ENCODE measurements at regions not wholly inside any gene's neighbourhood (a gene's known extent, or its start where the extent isn't known, plus 50 kb on each side); places are given as distances from the start of the nearest gene placed in this dataset.
"Not testable (repeated sequence)": the region's sequence is repeated elsewhere in the genome, so short reads cannot be mapped to it uniquely, and the experiment has no call there.

- no peaks in the 10 kb centered on the region for H3K79me2 ChIP-seq (ENCODE audit: low read length)
- TF ChIP-seq EZH2phosphoT487 (IDR thresholded peaks at IDR 0.05; ENCODE audit: low read length): no peak
- TF ChIP-seq, protein P1, sequence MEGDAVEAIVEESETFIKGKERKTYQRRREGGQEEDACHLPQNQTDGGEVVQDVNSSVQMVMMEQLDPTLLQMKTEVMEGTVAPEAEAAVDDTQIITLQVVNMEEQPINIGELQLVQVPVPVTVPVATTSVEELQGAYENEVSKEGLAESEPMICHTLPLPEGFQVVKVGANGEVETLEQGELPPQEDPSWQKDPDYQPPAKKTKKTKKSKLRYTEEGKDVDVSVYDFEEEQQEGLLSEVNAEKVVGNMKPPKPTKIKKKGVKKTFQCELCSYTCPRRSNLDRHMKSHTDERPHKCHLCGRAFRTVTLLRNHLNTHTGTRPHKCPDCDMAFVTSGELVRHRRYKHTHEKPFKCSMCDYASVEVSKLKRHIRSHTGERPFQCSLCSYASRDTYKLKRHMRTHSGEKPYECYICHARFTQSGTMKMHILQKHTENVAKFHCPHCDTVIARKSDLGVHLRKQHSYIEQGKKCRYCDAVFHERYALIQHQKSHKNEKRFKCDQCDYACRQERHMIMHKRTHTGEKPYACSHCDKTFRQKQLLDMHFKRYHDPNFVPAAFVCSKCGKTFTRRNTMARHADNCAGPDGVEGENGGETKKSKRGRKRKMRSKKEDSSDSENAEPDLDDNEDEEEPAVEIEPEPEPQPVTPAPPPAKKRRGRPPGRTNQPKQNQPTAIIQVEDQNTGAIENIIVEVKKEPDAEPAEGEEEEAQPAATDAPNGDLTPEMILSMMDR (IDR thresholded peaks at IDR 0.05; ENCODE audit: low read length): no peak
- TF ChIP-seq EZH2 (optimal IDR thresholded peaks at IDR 0.05; ENCODE audit: low read depth, low read length): no peak
Observed at GRCh38 chr3:104214277-104214676, 1152.4 kb upstream of the ALCAM start.

GRCh38 chr3:104214937-104215336 is 1151.8 kb upstream of the ALCAM start:
- Histone ChIP-seq H3K9me3 (replicated peaks; ENCODE audit: insufficient read depth, low read length) (no peaks in the 10 kb centered on the region), H3K4me2 (ENCODE audit: low read depth, low read length) (no peak overlapping the region), H3K9me2 (replicated peaks; ENCODE audit: insufficient read depth, low read length) (no peaks in the 10 kb centered on the region), H3K79me2 (ENCODE audit: low read length) (no peaks in the 10 kb centered on the region), H3K4me3 (ENCODE audit: low read length) (no peak overlapping the region), H3F3A (ENCODE audit: insufficient read depth, low read length) (no peaks in the 10 kb centered on the region), H3K27me3 (replicated peaks; ENCODE audit: insufficient read depth, low read length) (no peaks in the 10 kb centered on the region), H3K27ac (ENCODE audit: low read length) (no peak overlapping the region), H2AFZ (ENCODE audit: low read length) (no peak overlapping the region), H3K4me1 (ENCODE audit: low read length) (no peaks in the 10 kb centered on the region), H4K20me1 (ENCODE audit: insufficient read depth, low read length) (no peaks in the 10 kb centered on the region), H3K9ac (ENCODE audit: low read length) (no peak overlapping the region), H3K36me3 (replicated peaks; ENCODE audit: insufficient read depth, low read length) (no peaks in the 10 kb centered on the region)
- TF ChIP-seq, protein P1 (IDR thresholded peaks at IDR 0.05; ENCODE audit: low read length): no peak
- TF ChIP-seq EZH2 (optimal IDR thresholded peaks at IDR 0.05; ENCODE audit: low read depth, low read length): no peak
- no peak for TF ChIP-seq EZH2phosphoT487 (IDR thresholded peaks at IDR 0.05; ENCODE audit: low read length)
- no peak for DNase-seq

More at GRCh38 chr3:104214277-104214676, 1152.4 kb upstream of the ALCAM start:
- Histone ChIP-seq H3K27me3 (replicated peaks; ENCODE audit: insufficient read depth, low read length) (no peaks in the 10 kb centered on the region), H3K9me3 (replicated peaks; ENCODE audit: insufficient read depth, low read length) (no peaks in the 10 kb centered on the region), H3K9me2 (replicated peaks; ENCODE audit: insufficient read depth, low read length) (no peaks in the 10 kb centered on the region), H3K27ac (ENCODE audit: low read length) (no peak overlapping the region), H3K36me3 (replicated peaks; ENCODE audit: insufficient read depth, low read length) (no peaks in the 10 kb centered on the region), H3K4me3 (ENCODE audit: low read length) (no peak overlapping the region), H2AFZ (ENCODE audit: low read length) (no peak overlapping the region), H4K20me1 (ENCODE audit: insufficient read depth, low read length) (no peaks in the 10 kb centered on the region), H3K9ac (ENCODE audit: low read length) (no peak overlapping the region), H3K4me1 (ENCODE audit: low read length) (no peaks in the 10 kb centered on the region), H3K4me2 (ENCODE audit: low read depth, low read length) (no peak overlapping the region), H3F3A (ENCODE audit: insufficient read depth, low read length) (no peaks in the 10 kb centered on the region)
- DNase-seq: no peak

DNA sequence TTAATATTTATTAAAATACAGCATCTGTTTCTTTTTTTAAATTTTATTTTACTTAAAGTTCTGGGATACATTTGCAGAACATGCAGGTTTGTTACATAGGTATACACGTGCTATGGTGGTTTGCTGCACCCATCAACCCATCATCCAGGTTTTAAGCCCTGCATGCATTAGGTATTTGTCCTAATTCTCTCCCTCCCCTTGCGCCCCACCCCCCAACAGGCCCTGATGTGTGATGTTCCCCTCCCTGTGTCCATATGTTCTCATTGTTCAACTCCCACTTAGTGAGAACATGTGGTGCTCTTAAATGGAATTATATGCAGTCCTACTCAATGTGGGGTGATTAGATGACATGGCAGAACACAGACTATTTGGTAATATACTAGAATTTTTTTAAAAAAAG is 1147.7 kb upstream of the ALCAM start:
- H3K4me1 ChIP-seq (ENCODE audit: low read length); H3K9me3 ChIP-seq (replicated peaks; ENCODE audit: insufficient read depth, low read length); H3K36me3 ChIP-seq (replicated peaks; ENCODE audit: insufficient read depth, low read length); H3K79me2 ChIP-seq (ENCODE audit: low read length); H3K27me3 ChIP-seq (replicated peaks; ENCODE audit: insufficient read depth, low read length); H3F3A ChIP-seq (ENCODE audit: insufficient read depth, low read length); H2AFZ ChIP-seq (ENCODE audit: low read length); H3K4me3 ChIP-seq (ENCODE audit: low read length); H3K27ac ChIP-seq (ENCODE audit: low read length); DNase-seq; H3K9me2 ChIP-seq (replicated peaks; ENCODE audit: insufficient read depth, low read length); H4K20me1 ChIP-seq (ENCODE audit: insufficient read depth, low read length); H3K4me2 ChIP-seq (ENCODE audit: low read depth, low read length); H3K9ac ChIP-seq (ENCODE audit: low read length): not testable (repeated sequence)

GRCh38 chr3:104234442-104235194 is 1132.1 kb upstream of the ALCAM start:
- Histone ChIP-seq H3K27me3 (replicated peaks; ENCODE audit: insufficient read depth, low read length) (no peaks in the 10 kb centered on the region), H3K27ac (ENCODE audit: low read length) (no peak overlapping the region), H4K20me1 (ENCODE audit: insufficient read depth, low read length) (no peaks in the 10 kb centered on the region), H3K4me1 (ENCODE audit: low read length) (no peaks in the 10 kb centered on the region), H3F3A (ENCODE audit: insufficient read depth, low read length) (no peaks in the 10 kb centered on the region), H3K36me3 (replicated peaks; ENCODE audit: insufficient read depth, low read length) (no peaks in the 10 kb centered on the region), H2AFZ (ENCODE audit: low read length) (no peak overlapping the region), H3K4me3 (ENCODE audit: low read length) (no peak overlapping the region), H3K9me3 (replicated peaks; ENCODE audit: insufficient read depth, low read length) (no peaks in the 10 kb centered on the region), H3K9ac (ENCODE audit: low read length) (no peak overlapping the region), H3K79me2 (ENCODE audit: low read length) (no peaks in the 10 kb centered on the region), H3K9me2 (replicated peaks; ENCODE audit: insufficient read depth, low read length) (no peaks in the 10 kb centered on the region), H3K4me2 (ENCODE audit: low read depth, low read length) (no peak overlapping the region)
- no peak for DNase-seq
- TF ChIP-seq EZH2phosphoT487 (IDR thresholded peaks at IDR 0.05; ENCODE audit: low read length): no peak
- TF ChIP-seq, protein P1 (IDR thresholded peaks at IDR 0.05; ENCODE audit: low read length): no peak
- TF ChIP-seq EZH2 (optimal IDR thresholded peaks at IDR 0.05; ENCODE audit: low read depth, low read length): no peak

All from MM.1S (cell line).